A673 (cell line): ENCODE measurements at regions not wholly inside any gene's neighbourhood (a gene's known extent, or its start where the extent isn't known, plus 50 kb on each side); places are given as distances from the start of the nearest gene placed in this dataset.

ENCODE experiments used
- CTCF ChIP-seq: fragments of 300-800, 200-600 bp; sonication (generic); conservative IDR thresholded peaks from 2 replicates; pipeline ENCODE4 v1.5.1; 2017; ENCODE audit warnings: low read depth, mild to moderate bottlenecking, antibody characterized with exemption, low read length, moderate library complexity, mixed read lengths
- EZH2 ChIP-seq: fragments of 200-600 bp; sonication (generic); IDR thresholded peaks from 2 replicates; pipeline ENCODE4 v1.6.1; 2017; ENCODE audit warnings: borderline replicate concordance, low read depth, mild to moderate bottlenecking, mixed read lengths, antibody characterized with exemption, low read length; ENCODE audit not compliant: poor library complexity, severe bottlenecking

GRCh38 chr12:111209811-111210210, 159.1 kb downstream of the PHETA1 start:
- TF ChIP-seq CTCF (no peak), EZH2 (no peak)
